HL-60 (cell line): ENCODE measurements at regions not wholly inside any gene's neighbourhood (a gene's known extent, or its start where the extent isn't known, plus 50 kb on each side); places are given as distances from the start of the nearest gene placed in this dataset.
"Not testable (repeated sequence)": the region's sequence is repeated elsewhere in the genome, so short reads cannot be mapped to it uniquely, and the experiment has no call there.

Experiments
- DNase-seq, 2 experiments: peaks; one replicate each; pipeline ENCODE4 v3.0.0-alpha.2; 2010 to 2020; ENCODE audit warnings: low read depth in 1 of 2, low spot score in 1 of 2
- H3K27ac ChIP-seq: fragments of 250-450 bp; sonication (Bioruptor Pico); replicated peaks from 2 replicates; pipeline ENCODE4 v1.5.1; 2020; ENCODE audit warnings: mild to moderate bottlenecking, moderate library complexity
- H3K27me3 ChIP-seq: fragments of 250-450 bp; sonication (Bioruptor Pico); 2 replicates; pipeline ENCODE4 v1.5.1; 2021; ENCODE audit warnings: mild to moderate bottlenecking, moderate library complexity; ENCODE audit not compliant: insufficient read depth, poor library complexity, severe bottlenecking
- H3K4me3 ChIP-seq: replicated peaks from 2 replicates; pipeline ENCODE4 v1.5.1; 2011; ENCODE audit warnings: mild to moderate bottlenecking, control low read depth, low read length; ENCODE audit not compliant: insufficient read depth

DNA sequence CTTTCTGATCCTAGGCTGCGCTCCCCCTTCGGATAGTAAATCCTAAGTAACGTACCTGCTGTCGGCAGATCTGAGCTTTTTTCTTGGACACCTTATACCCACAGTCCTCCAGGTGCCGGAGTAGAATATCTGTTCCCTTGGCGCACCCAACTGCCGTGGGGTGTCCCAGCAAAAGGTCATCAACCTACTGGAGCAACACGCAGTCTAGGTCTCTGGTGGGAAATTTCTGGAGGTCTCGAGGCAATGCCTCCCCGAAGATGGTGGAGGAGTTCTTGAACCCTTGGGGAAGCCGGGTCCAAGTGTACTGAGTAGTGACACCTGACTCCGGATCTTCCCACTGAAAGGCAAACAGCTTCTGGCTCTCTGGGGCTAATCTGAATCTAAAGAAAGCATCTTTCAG, 129.3 kb upstream of the CCZ1B start:
- DNase-seq, H3K27me3 ChIP-seq, H3K4me3 ChIP-seq, H3K27ac ChIP-seq: not testable (repeated sequence)

DNA sequence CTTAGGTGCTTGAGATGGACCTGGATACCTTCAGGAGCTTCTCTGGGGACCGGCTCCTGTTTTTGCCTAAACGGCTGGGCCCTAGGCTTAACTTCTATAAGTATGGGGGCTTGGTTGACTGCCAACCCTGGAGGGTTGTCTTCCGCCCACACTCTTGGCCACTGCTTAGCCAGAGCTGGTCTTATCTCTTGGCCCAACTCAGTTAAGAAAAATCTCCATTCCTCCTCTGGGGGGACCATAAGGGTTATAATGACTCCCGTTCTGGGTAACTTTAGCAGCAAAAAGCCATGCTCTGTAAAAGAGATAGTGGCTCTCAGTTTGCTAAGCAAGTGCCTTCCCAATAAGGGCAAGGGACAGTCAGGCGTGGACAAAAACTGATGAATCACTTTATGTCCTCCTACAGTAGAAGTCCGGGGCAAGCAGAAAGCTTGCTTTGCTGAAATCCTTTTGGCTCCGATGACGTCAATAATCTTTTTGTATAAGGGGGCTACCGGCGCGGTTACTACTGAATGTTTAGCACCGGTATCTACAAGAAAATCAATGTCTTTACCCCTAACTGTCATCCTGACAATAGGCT, 130.0 kb upstream of the CCZ1B start:
- DNase-seq, H3K27ac ChIP-seq, H3K4me3 ChIP-seq, H3K27me3 ChIP-seq: not testable (repeated sequence)

DNA sequence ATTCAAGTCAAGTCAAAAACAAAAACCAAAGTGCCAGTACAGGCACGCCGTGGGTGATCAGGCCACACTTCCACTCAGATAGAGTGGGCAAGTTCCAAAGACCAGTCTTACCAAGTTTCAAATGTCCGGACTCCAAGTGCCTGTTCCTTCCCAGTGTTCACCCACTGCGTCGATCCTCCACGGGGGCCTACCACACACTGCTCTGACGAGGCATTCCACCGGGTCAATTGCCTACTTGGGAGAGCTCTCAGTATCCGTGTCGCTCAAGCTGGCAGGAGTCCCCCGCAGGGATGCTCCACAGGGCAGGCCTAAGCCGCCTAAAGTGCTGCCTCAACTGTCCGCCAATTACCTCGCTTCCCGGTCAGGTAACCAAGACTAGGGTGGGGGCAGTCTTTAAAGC, 132.3 kb upstream of the CCZ1B start:
- not testable (repeated sequence) for H3K4me3 ChIP-seq, DNase-seq, H3K27me3 ChIP-seq, H3K27ac ChIP-seq

DNA sequence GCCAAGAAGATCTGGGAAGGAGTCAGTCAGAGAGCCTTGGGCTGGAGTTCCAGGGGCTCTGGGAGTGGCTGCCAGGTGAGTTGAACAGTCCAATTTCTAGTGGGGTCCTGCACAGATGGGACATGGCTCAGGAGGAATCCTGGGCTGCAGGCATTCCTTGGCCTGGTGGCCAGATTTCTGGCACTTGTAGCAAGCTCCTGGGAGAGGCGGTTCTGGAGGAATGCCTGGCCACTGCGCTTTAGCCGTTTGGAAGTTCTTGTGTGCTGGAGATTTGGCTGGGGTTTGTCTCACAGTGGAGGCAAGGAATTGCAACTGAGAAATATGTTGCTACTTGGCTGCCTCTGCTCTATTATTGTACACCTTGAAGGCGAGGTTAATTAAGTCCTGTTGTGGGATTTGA, 133.9 kb upstream of the CCZ1B start:
- H3K27ac ChIP-seq, DNase-seq, H3K27me3 ChIP-seq, H3K4me3 ChIP-seq: not testable (repeated sequence)

DNA sequence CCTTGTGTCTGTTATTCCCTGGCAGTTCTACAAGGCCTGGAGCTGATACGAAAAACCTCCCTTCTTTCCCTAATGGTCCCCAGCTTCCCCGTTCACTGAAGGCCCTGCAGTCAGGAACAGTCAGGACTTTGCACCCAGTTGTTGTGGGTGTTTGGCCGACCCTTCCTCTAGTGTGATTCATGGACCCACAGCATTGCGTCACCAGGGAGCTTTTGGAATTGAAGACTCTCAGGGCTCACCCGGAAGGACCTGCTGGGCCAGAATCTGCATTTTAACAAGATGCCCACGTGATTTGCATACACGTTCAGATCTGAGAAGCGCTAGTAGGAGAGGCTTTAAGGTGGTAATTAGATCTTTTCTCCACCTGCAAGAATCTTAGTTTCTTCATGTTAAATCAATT, 136.8 kb upstream of the CCZ1B start:
- H3K27ac ChIP-seq, DNase-seq, H3K27me3 ChIP-seq, H3K4me3 ChIP-seq: not testable (repeated sequence)

DNA sequence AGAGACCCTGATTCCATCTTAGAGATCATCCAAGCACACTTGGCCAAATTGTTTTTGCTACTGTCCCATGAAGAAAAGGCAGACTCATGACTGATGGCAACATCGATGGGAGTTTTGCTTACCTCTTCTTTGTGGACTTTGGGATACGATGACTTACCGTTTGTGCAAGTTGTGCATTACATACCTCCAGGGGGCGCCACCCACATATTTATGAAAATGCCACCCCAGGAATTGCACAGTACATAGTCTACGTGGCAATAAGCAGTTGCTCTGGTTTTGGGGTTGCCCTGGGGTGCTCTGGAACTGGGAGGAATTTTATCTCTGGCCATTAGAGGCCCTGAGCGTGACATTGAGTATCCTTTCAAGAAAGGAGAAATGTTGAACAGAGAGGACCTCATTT, 139.0 kb upstream of the CCZ1B start:
- DNase-seq = peak; percentile 0 to 51
- H3K27me3 ChIP-seq, H3K4me3 ChIP-seq, H3K27ac ChIP-seq: not testable (repeated sequence)

DNA sequence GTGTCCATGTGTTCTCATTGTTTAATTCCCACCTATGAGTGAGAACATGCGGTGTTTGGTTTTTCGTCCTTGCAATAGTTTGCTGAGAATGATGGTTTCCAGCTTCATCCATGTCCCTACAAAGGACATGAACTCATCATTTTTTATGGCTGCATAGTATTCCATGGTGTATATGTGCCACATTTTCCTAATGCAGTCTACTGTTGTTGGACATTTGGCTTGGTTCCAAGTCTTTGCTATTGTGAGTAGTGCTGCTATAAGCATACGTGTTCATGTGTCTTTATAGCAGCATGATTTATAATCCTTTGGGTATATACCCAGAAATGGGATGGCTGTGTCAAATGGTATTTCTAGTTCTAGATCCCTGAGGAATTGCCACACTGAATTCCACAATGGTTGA, 144.1 kb upstream of the CCZ1B start:
- DNase-seq, H3K27me3 ChIP-seq, H3K27ac ChIP-seq: not testable (repeated sequence)

DNA sequence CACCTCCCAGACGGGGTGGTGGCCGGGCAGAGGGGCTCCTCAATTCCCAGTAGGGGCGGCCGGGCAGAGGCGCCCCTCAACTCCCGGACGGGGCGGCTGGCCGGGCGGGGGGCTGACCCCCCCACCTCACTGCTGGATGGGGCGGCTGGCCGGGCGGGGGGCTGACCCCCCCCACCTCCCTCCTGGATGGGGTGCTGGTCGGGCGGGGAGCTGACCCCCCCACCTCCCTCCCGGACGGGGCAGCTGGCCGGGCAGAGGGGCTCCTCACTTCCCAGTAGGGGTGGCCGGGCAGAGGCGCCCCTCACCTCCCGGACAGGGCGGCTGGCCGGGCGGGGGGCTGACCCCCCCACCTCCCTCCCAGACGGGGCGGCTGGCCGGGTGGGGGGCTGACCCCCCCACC, 148.8 kb upstream of the CCZ1B start:
- H3K4me3 ChIP-seq, H3K27me3 ChIP-seq, DNase-seq, H3K27ac ChIP-seq: not testable (repeated sequence)

More for the DNA sequence above, 144.1 kb upstream of the CCZ1B start:
- H3K4me3 ChIP-seq = not testable (repeated sequence)

DNA sequence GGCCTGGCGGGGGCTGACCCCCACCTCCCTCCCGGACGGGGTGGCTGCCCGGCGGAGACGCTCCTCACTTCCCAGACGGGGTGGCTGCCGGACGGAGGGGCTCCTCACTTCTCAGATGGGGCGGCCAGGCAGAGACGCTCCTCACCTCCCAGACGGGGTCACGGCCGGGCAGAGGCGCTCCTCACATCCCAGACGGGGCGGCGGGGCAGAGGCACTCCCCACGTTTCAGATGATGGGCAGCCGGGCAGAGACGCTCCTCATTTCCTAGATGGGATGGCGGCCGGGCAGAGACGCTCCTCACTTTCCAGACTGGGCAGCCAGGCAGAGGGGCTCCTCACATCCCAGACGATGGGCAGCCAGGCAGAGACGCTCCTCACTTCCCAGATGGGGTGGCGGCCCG, 149.3 kb upstream of the CCZ1B start:
- not testable (repeated sequence) for H3K4me3 ChIP-seq, H3K27me3 ChIP-seq, H3K27ac ChIP-seq, DNase-seq

DNA sequence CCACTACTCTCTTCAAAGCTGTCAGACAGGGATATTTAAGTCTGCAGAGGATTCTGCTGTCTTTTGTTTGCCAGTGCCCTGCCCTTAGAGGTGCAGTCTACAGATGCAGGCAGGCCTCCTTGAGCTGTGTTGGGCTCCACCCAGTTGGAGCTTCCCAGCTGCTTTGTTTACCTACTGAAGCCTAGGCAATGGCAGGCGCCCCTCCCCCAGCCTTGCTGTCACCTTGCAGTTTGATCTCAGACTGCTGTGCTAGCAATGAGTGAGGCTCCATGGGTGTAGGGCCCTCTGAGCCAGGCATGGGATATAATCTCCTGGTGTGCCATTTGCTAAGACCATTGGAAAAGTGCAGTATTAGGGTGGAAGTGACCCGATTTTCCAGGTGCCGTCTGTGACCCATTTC, 151.3 kb upstream of the CCZ1B start:
- not testable (repeated sequence) for H3K27me3 ChIP-seq, H3K27ac ChIP-seq, H3K4me3 ChIP-seq, DNase-seq

DNA sequence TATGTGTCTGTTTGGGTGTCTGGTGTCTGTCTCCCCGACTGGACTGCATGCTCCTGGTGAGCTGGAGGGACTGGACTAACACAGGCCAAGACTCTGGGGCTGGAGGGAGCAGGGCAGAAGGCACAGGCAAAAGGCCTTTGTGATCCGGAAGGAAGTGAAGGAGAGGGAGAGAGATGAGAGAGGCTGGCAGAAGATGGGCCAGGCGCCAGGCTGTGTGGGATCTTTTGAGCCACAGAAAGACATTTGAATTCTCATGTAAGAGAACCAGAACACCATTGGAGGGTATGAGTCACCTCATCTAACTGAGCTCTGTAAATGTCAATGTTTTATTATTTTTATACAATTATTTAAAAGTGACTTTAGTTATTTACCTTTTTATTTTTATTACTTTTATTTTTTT, 152.3 kb upstream of the CCZ1B start:
- not testable (repeated sequence) for DNase-seq, H3K27ac ChIP-seq, H3K4me3 ChIP-seq, H3K27me3 ChIP-seq

DNA sequence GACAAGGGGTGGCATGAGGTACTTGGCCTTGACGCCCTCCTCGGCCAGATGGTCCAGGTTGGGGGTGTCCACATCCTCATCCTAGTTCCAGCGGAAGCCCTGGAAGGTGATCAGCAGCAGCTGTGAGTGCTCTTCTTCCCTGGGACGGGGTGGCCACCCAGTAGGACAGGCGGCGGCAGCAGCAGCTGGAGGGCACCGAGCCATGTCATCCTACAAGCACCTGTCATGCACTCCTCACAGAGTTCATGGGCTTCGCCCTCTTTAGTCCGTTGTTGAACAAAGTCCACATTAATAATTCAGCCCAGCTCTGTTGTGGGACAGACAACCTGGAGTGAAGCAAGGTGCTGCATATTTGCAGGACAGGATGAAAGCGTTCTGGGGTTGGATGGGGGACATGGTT, 153.4 kb upstream of the CCZ1B start:
- not testable (repeated sequence) for H3K27me3 ChIP-seq, H3K27ac ChIP-seq, H3K4me3 ChIP-seq, DNase-seq

DNA sequence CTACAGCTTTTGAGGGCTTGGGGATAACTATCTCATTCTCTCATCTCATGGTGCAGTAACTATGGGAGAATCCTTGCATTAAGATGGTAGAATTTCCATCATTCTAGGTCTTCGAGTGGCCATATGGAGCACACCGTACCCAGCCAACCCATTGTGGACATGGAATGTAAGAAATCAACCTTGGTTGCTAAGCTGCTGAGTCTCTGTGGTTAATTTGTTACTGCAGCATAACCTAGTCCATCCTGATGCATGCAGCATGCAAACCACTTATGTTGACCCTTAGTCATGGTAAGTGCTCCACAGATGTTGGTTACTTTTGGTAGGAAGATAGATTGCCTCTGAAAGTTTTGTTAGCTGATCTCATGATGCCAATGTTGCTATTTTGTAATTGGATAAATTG, 156.3 kb upstream of the CCZ1B start:
- not testable (repeated sequence) for DNase-seq, H3K4me3 ChIP-seq, H3K27ac ChIP-seq, H3K27me3 ChIP-seq

DNA sequence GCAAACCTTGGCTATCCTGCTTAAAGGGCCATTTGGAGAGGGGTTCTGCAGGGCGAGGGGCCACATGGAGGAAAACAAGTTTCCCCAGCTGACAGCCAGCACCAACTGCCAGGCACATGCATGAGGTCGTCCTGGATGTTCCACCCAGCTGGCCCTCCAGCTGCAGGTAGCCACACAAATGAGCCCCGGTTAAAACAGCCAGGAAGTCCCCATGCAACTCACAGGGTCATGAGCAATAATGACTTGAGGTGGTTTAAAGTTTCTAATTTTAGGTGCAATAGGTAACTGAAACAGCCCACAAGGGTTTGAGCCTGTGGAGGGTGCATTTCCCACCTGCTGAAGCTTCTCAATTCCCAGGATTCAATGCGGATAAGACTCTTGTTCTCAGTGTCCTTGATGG, 160.8 kb upstream of the CCZ1B start:
- H3K27ac ChIP-seq, DNase-seq, H3K27me3 ChIP-seq, H3K4me3 ChIP-seq: not testable (repeated sequence)

DNA sequence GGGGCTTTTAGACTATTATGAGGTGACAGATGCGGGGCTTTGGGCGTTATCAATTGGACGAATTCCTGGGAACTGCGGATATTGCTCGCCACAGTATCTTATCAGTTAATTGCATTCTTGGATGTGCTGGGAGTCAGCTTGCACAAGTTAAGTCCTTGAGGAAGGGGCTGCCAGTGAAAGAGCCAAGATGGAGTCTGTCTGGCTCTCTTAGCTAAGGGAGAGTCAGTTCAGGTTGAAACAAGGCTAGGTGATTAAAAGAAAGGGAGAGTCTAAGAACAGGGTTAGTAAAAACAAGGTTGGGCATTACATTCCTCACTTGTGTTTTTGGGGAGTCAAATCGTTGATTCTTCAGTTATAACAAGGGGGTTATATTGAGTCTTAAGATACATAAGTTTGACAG, 162.5 kb upstream of the CCZ1B start:
- not testable (repeated sequence) for DNase-seq, H3K4me3 ChIP-seq

DNA sequence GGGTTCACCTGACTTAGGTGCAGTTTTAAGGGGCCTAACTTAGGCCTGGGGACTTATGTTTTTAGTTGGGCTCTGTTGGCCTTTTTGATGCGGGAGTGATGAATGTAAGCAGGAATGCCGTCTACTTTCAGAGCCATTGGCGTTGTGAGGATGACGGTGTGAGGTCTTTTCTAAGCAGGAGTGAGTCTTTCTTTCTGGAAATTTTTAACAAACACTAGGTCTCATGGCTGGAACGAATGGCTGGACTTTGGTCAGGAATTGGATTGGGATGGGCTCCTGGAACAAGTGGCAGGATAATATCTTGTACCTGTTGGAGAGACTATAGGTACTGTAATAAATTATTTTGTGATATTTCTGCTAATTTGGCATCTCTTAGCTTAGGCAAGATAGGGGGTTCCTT, 163.9 kb upstream of the CCZ1B start:
- H3K4me3 ChIP-seq, H3K27ac ChIP-seq, H3K27me3 ChIP-seq, DNase-seq: not testable (repeated sequence)

More for the DNA sequence above, 162.5 kb upstream of the CCZ1B start:
- H3K27ac ChIP-seq, H3K27me3 ChIP-seq: not testable (repeated sequence)
